NCI-H2029 (cell line): ENCODE measurements at regions not wholly inside any gene's neighbourhood (a gene's known extent, or its start where the extent isn't known, plus 50 kb on each side); places are given as distances from the start of the nearest gene placed in this dataset.
"Not testable (repeated sequence)": the region's sequence is repeated elsewhere in the genome, so short reads cannot be mapped to it uniquely, and the experiment has no call there.

Experiments
- DNase-seq: peaks from one replicate; lab custom pipeline; 2025; lab: John Stamatoyannopoulos, UW

DNA sequence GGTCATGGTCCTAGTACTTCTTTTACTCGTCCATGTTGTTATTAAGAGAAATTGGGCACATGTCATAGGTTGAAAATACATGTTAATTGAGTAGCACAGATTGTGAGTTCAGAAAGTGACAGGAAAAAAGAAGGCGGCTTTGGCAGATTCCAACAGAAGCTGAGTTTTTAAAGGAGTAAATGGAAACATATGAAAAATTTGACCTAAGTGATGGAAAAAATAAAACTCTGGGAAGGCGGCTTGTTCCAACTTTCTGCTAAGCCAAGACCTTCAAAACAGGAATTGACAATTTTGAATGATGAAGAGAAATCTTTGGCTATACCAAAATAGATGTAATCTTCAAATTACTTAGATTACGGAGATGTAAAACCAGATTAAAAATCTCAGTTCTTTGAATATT is 868.0 kb downstream of the EPHA4 start:
- no peak for DNase-seq

GRCh38 chr2:220704810-220705209 is 867.3 kb downstream of the EPHA4 start:
- DNase-seq, result no peak

DNA sequence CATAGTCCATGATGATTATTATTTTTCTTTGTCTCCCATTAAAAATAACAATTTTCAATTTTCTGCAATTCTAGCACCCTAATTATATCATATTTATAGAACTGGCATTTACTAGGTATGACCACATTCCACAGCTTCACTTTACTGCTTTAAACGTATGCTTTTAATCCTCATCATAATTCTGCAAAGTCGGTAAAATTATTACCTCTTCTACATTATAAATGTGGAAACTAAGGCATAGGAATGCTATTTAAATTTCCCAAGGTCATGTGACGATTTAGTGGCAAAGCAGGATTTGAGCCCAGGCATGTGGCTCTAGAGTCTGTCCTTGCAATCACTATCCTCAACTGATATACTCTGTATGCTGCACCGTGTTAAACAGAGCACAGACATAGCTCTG is 866.4 kb downstream of the EPHA4 start:
- DNase-seq, result no peak

- no peak for DNase-seq
These were observed 864.8 kb downstream of the EPHA4 start for GRCh38 chr2:220707261-220707660.

DNA sequence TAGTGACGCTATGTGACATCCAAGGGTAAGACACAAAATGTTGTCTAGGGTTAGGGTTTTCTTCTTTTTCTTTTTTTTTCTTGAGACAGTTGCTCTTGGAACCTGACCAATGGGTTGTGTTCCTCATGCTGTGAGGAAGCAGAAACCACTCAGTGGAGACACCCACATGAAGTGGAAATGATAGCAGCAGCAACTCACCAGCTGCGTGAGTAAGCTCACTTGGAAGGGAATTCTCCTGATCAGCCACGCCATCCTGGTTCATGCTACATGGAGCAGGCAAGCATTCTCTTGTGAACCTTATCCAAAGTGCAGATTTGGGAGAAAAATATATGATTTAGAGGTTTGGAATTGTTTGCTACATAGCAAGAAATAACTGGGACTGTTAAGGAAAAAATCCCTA is 863.7 kb downstream of the EPHA4 start:
- no peak for DNase-seq

DNA sequence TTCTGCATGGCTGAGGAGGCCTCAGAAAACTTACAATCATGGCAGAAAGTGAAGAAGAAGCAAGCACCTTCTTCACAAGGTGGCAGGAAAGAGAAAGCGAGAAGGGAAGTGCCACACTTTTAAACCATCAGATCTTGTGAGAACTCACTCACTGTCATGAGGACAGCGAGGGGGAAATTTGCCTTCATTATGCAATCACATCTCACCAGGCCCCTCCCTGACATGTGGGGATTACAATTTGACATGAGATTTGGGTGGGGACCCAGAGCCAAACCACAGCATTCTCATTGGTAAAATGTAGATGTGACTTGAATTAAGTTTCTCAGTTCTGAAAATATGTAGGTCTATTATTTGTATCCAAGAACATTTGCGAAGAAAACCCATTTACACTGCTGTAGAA is 854.8 kb downstream of the EPHA4 start:
- DNase-seq, result no peak

DNA sequence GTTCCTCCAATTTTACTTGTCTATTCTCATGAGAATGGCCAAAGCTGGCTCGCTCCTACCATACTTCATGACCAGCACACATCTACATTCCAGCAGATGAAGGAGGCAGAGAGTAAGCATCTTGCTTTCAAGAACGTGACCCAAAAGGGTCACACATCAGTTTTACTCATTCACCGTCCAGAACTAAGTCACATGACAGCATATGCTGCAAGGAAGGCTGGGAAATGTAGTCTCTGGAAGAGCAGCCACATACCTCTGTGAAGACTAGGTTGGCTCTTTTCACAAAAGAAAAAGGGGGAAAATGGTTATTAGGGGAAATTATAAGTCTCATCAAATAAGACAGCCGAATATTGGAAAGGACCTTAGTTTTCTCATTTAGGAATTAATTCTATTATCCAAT is 835.3 kb downstream of the EPHA4 start:
- DNase-seq, result no peak

DNA sequence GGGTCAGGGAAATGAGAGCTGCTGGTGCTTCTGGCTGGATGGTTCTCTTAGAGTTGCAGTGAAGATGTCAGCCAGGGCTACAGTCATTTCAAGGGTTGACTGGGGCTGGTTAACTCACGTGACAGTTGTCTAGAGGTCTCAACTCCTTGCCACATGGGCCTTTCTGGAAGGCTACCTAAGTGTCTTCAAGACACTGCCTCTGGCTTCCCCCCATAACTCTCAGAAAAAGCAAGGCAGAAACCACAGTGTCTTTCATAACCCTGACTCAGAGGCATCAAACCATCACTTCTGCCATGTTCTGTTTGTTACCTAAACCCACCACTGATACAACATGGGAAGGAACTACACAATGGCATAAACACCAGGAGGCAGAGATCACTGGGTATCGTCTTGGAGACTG is 828.9 kb downstream of the EPHA4 start:
- DNase-seq, result no peak

- DNase-seq, result no peak
These were observed 827.2 kb downstream of the EPHA4 start for GRCh38 chr2:220744861-220745260.

- no peak for DNase-seq
These were observed 826.4 kb downstream of the EPHA4 start for GRCh38 chr2:220745682-220746081.

DNA sequence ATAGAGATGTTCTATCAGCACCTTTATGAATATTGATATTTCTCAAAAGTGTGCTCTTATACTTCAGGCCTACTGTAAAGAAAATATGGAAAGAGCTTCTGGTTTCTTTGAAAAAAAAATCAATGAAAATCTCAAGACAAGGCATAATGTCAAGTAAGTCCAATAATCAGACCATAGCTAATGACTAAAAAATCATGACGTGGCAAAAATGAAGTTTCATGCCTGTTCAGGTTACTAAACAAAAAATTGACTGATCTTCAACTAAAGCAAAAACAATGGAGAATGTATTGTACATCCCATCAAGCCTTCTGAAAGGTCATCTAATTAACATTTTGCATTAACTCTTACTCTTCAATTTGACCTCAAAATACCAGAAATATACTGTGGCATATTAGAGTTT is 824.4 kb downstream of the EPHA4 start:
- no peak for DNase-seq

DNA sequence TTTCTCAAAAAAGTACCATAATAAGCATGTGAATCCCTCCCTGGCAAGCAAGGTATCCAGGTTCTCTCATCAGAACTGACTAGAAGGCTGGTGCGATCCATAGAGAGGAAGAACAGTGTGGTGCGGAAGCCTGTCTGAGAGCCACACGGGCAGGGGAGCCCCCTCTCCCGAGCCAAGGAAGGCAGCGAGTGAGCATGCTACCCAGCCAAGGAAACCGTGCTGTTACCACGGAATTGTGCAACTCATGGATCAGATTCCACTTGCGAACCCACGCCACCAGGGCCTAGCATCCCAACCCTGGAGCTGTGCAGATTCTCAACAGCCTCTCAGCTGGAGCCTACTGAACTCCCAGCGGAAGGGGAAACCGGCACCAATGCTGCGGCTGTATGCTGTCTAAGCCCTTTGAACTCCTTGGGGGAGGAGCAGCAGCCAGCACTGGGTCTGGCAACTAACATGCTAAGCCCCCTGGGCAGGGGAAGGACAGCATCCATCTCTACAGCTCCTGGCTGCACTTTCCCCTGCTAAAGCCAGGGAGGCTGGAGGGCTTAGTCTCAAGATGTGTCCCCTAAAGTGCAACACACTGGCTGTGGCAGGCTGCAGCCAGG is 823.1 kb downstream of the EPHA4 start:
- DNase-seq, result no peak

DNA sequence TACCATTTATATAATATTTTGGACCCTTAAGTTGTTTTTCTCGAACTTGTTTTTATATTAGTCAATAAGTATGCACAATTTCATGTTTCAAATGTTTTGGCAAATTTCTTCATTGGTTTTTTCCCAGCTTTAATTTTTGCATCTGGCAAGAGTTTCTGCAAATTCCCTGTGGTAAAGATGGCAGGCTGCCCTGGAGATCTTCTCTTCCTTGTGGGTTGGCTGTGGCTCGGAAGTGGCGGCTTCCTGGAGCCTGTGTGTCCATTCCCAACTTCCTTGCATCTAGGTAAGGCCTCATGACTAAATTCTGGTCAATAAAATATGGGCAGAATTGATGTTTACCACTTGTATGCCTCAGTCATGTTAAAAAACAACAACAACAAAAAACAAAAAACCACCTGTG is 818.6 kb downstream of the EPHA4 start:
- DNase-seq, result no peak

DNA sequence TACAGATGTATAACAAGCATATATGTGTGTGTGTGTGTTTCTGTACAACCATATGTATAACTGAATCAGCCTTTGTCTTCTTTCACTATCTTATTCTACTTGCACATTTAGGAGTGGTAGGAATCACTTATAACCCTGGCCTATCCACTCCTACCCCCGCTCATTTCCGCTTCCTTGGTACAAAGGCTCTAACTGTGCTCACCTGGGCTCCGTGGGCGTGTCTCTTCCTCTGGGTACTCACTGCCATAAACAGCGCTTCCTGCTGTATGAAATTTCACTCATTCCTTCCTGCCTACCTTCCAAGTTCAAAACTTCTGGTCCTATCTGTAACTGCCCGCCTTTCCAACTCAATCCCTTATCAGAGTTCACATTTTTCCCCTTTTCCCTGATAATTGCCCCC is 815.5 kb downstream of the EPHA4 start:
- no peak for DNase-seq

- DNase-seq, result not testable (repeated sequence)
These were observed 813.7 kb downstream of the EPHA4 start for GRCh38 chr2:220758376-220758775.

GRCh38 chr2:220764171-220764570 is 807.9 kb downstream of the EPHA4 start:
- DNase-seq, result no peak

- DNase-seq, result no peak
These were observed 804.4 kb downstream of the EPHA4 start for GRCh38 chr2:220767591-220768255.

DNA sequence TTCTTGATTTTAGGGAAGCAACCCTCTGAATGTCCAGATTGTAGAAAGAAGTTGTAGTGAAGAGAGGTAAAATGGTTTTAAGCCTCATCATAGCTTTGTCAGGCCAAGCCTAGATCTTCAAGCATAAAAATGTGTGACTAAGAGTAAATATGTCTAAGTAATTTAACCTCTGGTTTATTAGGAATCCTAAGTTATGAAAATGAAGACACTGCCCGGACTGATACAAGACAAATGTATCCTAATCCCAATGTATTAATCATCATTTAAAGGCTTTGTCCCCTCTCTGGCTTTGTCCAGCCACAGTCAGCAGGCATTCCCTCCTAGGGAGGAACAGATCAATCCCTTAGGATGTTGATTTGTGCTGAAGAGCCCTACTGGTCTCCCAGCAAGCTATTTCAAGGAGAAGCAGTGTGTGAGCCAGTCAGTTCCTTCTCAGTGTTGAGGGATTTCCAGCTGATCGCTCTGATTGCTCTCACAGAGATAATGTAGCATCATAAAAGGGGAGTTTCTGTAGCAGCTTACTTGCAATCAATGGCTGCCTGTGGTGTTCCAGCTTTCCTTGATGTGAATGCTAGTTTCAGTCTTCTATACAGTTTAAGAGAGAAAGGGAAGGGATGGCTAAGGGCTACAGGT is 796.1 kb downstream of the EPHA4 start:
- no peak for DNase-seq

DNA sequence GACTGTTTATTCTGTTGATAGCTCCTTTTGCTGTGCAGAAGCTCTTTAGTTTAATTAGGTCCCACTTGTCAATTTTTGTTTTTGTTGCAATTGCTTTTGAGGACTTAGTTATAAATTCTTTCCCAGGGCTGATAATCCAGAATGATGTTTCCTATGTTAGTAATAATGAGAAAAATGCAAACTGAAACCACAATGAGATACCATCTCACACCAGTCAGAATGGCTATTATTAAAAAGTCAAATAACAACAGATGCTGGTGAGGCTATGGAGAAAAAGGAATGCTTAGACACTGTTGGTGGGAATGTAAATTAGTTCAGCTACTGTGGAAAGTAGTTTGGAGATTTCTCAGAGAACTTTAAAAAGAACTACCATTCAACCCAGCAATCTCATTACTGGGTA is 793.0 kb downstream of the EPHA4 start:
- DNase-seq, result not testable (repeated sequence)

- no peak for DNase-seq
These were observed 792.6 kb downstream of the EPHA4 start for GRCh38 chr2:220779511-220779910.

- no peak for DNase-seq
These were observed 792.2 kb downstream of the EPHA4 start for GRCh38 chr2:220779931-220780330.

DNA sequence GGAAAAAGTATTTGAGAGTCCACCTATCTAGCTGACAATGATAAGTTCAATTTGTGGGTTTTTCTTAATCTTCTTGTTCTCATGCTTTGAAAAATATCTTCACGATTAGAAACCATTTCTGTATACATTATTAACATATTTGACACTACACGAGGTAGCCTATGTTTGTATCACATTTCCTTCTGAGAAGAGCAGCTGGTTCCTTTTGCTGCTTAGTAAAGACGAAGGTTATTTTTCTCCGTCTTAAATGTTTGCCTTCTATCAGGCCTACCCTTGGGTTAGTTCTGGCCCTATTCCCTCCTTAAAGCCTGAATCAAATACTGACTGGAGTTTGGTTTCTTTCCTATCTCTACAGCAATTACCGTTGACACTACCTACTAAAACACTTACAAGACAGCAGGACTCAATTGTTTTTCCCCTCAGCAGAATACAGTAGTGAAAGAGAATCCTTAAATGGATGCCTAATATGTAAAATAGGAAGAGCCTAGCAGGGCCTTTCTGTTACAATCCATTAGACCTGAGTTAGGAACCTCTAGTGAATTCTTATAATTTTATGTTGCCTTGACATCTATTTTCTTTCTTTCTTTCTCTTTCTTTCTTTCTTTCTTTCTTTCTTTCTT is 790.4 kb downstream of the EPHA4 start:
- DNase-seq, result no peak

- no peak for DNase-seq
These were observed 789.4 kb downstream of the EPHA4 start for GRCh38 chr2:220782609-220783113.
